Lower lobe of right lung (tissue), 2 donors: ENCODE measurements at regions not wholly inside any gene's neighbourhood (a gene's known extent, or its start where the extent isn't known, plus 50 kb on each side); places are given as distances from the start of the nearest gene placed in this dataset.

Experiments
- ATAC-seq, 2 donors: fragments of 200-7000 bp; cut with Tn5 transposase; one replicate each; pipeline ENCODE4 v1.9.1; 2020 to 2022; ENCODE audit warnings: mild to moderate bottlenecking in 2 of 2, moderate library complexity in 2 of 2
- DNase-seq: peaks from one replicate; pipeline ENCODE4 v3.0.0-alpha.2; 2020
- H3K27ac ChIP-seq: fragments of 200-600 bp; one replicate; pipeline ENCODE4 v1.8.0; 2022
- H3K27me3 ChIP-seq: fragments of 200-600 bp; one replicate; pipeline ENCODE4 v1.8.0; 2022; ENCODE audit warnings: low read depth
- H3K36me3 ChIP-seq: fragments of 200-600 bp; one replicate; pipeline ENCODE4 v1.8.0; 2022; ENCODE audit warnings: mild to moderate bottlenecking
- H3K4me1 ChIP-seq: fragments of 200-600 bp; one replicate; pipeline ENCODE4 v1.8.0; 2022
- H3K4me3 ChIP-seq: fragments of 200-600 bp; one replicate; pipeline ENCODE4 v1.8.0; 2022; ENCODE audit warnings: mild to moderate bottlenecking
- H3K9me3 ChIP-seq: fragments of 200-600 bp; one replicate; pipeline ENCODE4 v1.8.0; 2022
- CTCF ChIP-seq: fragments of 200-600 bp; IDR thresholded peaks from one replicate; pipeline ENCODE4 v1.8.0; 2022; ENCODE audit warnings: antibody characterized with exemption, mild to moderate bottlenecking
- intact Hi-C: fragments of 100-400 bp; cut with DNase I; formaldehyde crosslinking; loops from one replicate; pipeline ENCODE4 v1.11.0; 2022
- donor health status: DM: no; HTN: yes; CAD: no; lungs with severe emphysema.

DNA sequence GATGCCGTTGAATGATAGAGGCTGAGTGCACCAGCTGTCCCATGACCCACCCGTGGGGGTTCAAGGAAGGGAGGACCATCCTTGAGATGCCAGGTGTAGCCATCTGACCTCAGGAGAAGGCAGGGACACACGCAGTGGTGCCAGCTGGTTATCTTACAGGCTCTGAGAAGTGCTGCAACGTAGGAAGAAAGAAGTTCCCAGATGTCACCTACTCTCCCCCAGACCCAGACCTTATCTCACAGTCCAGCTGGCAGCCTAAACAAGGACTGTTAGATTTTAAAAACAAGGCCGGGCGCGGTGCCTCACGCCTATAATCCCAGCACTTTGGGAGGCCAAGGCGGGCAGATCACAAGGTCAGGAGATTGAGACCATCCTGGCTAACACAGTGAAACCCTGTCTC is 1307.6 kb downstream of the TBC1D22A start:
- intact Hi-C loops: no loop called here
- Histone ChIP-seq H3K4me1 (no peaks in the 10 kb centered on the region), H3K9me3 (no peaks in the 10 kb centered on the region), H3K27me3 (peaks cover 5% of the 10 kb centered on the region), H3K36me3 (no peaks in the 10 kb centered on the region), H3K27ac (no peak overlapping the region), H3K4me3 (no peak overlapping the region)
- TF ChIP-seq CTCF: no peak
- ATAC-seq (no peak), DNase-seq (no peak)

- DNase-seq (no peak), ATAC-seq (no peak)
- Histone ChIP-seq H3K27ac (no peak overlapping the region), H3K4me1 (no peaks in the 10 kb centered on the region), H3K36me3 (no peaks in the 10 kb centered on the region), H3K9me3 (no peaks in the 10 kb centered on the region), H3K4me3 (no peak overlapping the region), H3K27me3 (peaks cover 5% of the 10 kb centered on the region)
- TF ChIP-seq CTCF: no peak
- intact Hi-C loops: no loop called here
Measured at GRCh38 chr22:48069256-48069655, 1306.8 kb downstream of the TBC1D22A start.

DNA sequence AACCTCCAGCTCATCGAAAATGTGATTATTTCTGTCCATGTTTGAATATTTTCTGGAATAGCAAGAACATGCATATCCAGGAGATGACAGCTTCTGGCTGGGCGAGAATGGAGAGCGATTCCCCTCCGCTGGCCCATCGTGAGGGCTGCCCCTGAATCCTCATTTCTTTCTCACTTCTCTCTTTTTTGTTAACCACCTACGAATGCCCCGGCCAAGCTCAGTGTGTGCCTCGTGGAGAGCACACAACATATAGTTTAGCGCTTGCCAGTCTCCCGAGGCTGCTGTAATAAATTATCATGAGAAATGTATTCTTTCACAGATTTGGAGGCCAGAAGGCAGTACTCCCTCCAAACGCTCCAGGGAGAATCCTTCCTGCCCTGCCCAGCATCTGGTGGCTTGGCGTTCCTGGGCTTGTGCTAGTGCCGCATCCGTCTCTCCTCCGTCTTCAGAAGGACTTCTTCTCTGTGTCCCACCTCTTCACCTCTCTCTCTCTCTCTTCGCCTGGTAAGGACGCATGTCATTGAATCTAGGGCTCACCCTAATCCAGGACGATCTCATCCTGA is 1306.0 kb downstream of the TBC1D22A start:
- Histone ChIP-seq H3K27me3 (peaks cover 5% of the 10 kb centered on the region), H3K36me3 (no peaks in the 10 kb centered on the region), H3K4me3 (no peak overlapping the region), H3K4me1 (no peaks in the 10 kb centered on the region), H3K9me3 (no peaks in the 10 kb centered on the region), H3K27ac (no peak overlapping the region)
- DNase-seq (no peak), ATAC-seq (no peak)
- intact Hi-C loops: no loop called here
- TF ChIP-seq CTCF: no peak

- intact Hi-C loops: no loop called here
Measured at GRCh38 chr22:48065892-48066291, 1303.4 kb downstream of the TBC1D22A start.

GRCh38 chr22:48061726-48062125 is 1299.3 kb downstream of the TBC1D22A start:
- no peak for DNase-seq

More at GRCh38 chr22:48065892-48066291, 1303.4 kb downstream of the TBC1D22A start:
- H3K27ac ChIP-seq: no peak overlapping the region
- no peaks in the 10 kb centered on the region for H3K9me3 ChIP-seq
- no peaks in the 10 kb centered on the region for H3K4me1 ChIP-seq
- DNase-seq (no peak), ATAC-seq (no peak)
- no peaks in the 10 kb centered on the region for H3K36me3 ChIP-seq
- H3K4me3 ChIP-seq: no peak overlapping the region
- TF ChIP-seq CTCF: no peak
- peaks cover 5% of the 10 kb centered on the region for H3K27me3 ChIP-seq

More at GRCh38 chr22:48061726-48062125, 1299.3 kb downstream of the TBC1D22A start:
- intact Hi-C loops: no loop called here
- TF ChIP-seq CTCF: no peak
- Histone ChIP-seq H3K4me3 (no peak overlapping the region), H3K27ac (no peak overlapping the region), H3K27me3 (peaks cover 8% of the 10 kb centered on the region), H3K9me3 (no peaks in the 10 kb centered on the region), H3K36me3 (no peaks in the 10 kb centered on the region), H3K4me1 (no peaks in the 10 kb centered on the region)
- ATAC-seq: no peak
